ENCODE measurements at regions not wholly inside any gene's neighbourhood (a gene's known extent, or its start where the extent isn't known, plus 50 kb on each side); places are given as distances from the start of the nearest gene placed in this dataset.

- no peak overlapping the region for H3K27ac ChIP-seq (ENCODE audit: low read depth, low read length, poor library complexity, severe bottlenecking)
- no peak overlapping the region for H3K9ac ChIP-seq (ENCODE audit: low read length)
- H3K36me3 ChIP-seq (ENCODE audit: insufficient read depth, low read length), result no peaks in the 10 kb centered on the region
Observed at GRCh38 chr5:168073311-168073710, 218.1 kb upstream of the WWC1 start.

GRCh38 chr5:168073991-168074800 lies 217.2 kb upstream of the WWC1 start:
- H3K36me3 ChIP-seq (ENCODE audit: insufficient read depth, low read length), result no peaks in the 10 kb centered on the region
- no peaks in the 10 kb centered on the region for H3K4me1 ChIP-seq (ENCODE audit: insufficient read depth, low read length, severe bottlenecking)
- H3K9me2 ChIP-seq (ENCODE audit: low read depth, low read length), result no peaks in the 10 kb centered on the region
- no peaks in the 10 kb centered on the region for H3K79me2 ChIP-seq (ENCODE audit: insufficient read depth, low read length)
- H4K20me1 ChIP-seq (ENCODE audit: insufficient read depth, low read length), result no peaks in the 10 kb centered on the region
- H3K4me3 ChIP-seq (ENCODE audit: low read depth, low read length, poor library complexity, severe bottlenecking), result no peak overlapping the region
- no peak overlapping the region for H3K4me2 ChIP-seq (ENCODE audit: low read length)
- no peak overlapping the region for H3K9ac ChIP-seq (ENCODE audit: low read length)
- H3K9me3 ChIP-seq (ENCODE audit: low read length), result no peaks in the 10 kb centered on the region
- no peaks in the 10 kb centered on the region for H3F3A ChIP-seq (ENCODE audit: insufficient read depth, low read length)
- H3K27me3 ChIP-seq (ENCODE audit: insufficient read depth, low read length), result no peaks in the 10 kb centered on the region
- H3K27ac ChIP-seq (ENCODE audit: low read depth, low read length, poor library complexity, severe bottlenecking), result no peak overlapping the region
- no peak overlapping the region for H2AFZ ChIP-seq (ENCODE audit: low read length)
- TF ChIP-seq EZH2 (IDR thresholded peaks at IDR 0.05; ENCODE audit: borderline replicate concordance, low read length) (no peak), CTCF (IDR thresholded peaks at IDR 0.05; ENCODE audit: low read length) (no peak)

More at GRCh38 chr5:168073311-168073710, 218.1 kb upstream of the WWC1 start:
- Histone ChIP-seq H3K27me3 (ENCODE audit: insufficient read depth, low read length) (no peaks in the 10 kb centered on the region), H3K9me3 (ENCODE audit: low read length) (no peaks in the 10 kb centered on the region), H3K4me2 (ENCODE audit: low read length) (no peak overlapping the region), H3K4me1 (ENCODE audit: insufficient read depth, low read length, severe bottlenecking) (no peaks in the 10 kb centered on the region), H2AFZ (ENCODE audit: low read length) (no peak overlapping the region), H3F3A (ENCODE audit: insufficient read depth, low read length) (no peaks in the 10 kb centered on the region), H3K79me2 (ENCODE audit: insufficient read depth, low read length) (no peaks in the 10 kb centered on the region), H3K9me2 (ENCODE audit: low read depth, low read length) (no peaks in the 10 kb centered on the region), H4K20me1 (ENCODE audit: insufficient read depth, low read length) (no peaks in the 10 kb centered on the region), H3K4me3 (ENCODE audit: low read depth, low read length, poor library complexity, severe bottlenecking) (no peak overlapping the region)
- TF ChIP-seq CTCF (IDR thresholded peaks at IDR 0.05; ENCODE audit: low read length) (no peak), EZH2 (IDR thresholded peaks at IDR 0.05; ENCODE audit: borderline replicate concordance, low read length) (no peak)

GRCh38 chr5:168075387-168075786 lies 216.1 kb upstream of the WWC1 start:
- H2AFZ ChIP-seq (ENCODE audit: low read length), result no peak overlapping the region
- H3K27me3 ChIP-seq (ENCODE audit: insufficient read depth, low read length), result no peaks in the 10 kb centered on the region
- no peaks in the 10 kb centered on the region for H3K79me2 ChIP-seq (ENCODE audit: insufficient read depth, low read length)
- no peaks in the 10 kb centered on the region for H3K36me3 ChIP-seq (ENCODE audit: insufficient read depth, low read length)
- H3K9me2 ChIP-seq (ENCODE audit: low read depth, low read length), result no peaks in the 10 kb centered on the region
- H3K4me3 ChIP-seq (ENCODE audit: low read depth, low read length, poor library complexity, severe bottlenecking), result no peak overlapping the region
- no peak overlapping the region for H3K27ac ChIP-seq (ENCODE audit: low read depth, low read length, poor library complexity, severe bottlenecking)
- no peaks in the 10 kb centered on the region for H3F3A ChIP-seq (ENCODE audit: insufficient read depth, low read length)
- TF ChIP-seq CTCF (IDR thresholded peaks at IDR 0.05; ENCODE audit: low read length), result no peak
- TF ChIP-seq EZH2 (IDR thresholded peaks at IDR 0.05; ENCODE audit: borderline replicate concordance, low read length), result no peak
- H3K4me2 ChIP-seq (ENCODE audit: low read length), result no peak overlapping the region
- no peaks in the 10 kb centered on the region for H3K9me3 ChIP-seq (ENCODE audit: low read length)
- H3K9ac ChIP-seq (ENCODE audit: low read length), result no peak overlapping the region
- H4K20me1 ChIP-seq (ENCODE audit: insufficient read depth, low read length), result no peaks in the 10 kb centered on the region
- no peaks in the 10 kb centered on the region for H3K4me1 ChIP-seq (ENCODE audit: insufficient read depth, low read length, severe bottlenecking)
